Panc1 (cell line): ENCODE measurements at regions not wholly inside any gene's neighbourhood (a gene's known extent, or its start where the extent isn't known, plus 50 kb on each side); places are given as distances from the start of the nearest gene placed in this dataset.
A peak's percentile ranks its signal among the peaks of the same experiment; 100 is the strongest.

ENCODE experiments used
- ATAC-seq: fragments of 200-7000 bp; cut with Tn5 transposase; 2 replicates; pipeline ENCODE4 v1.9.1; 2020; ENCODE audit warnings: mild to moderate bottlenecking, moderate library complexity
- BruUV-seq: library from RNA; stranded (reverse); fragments of 400-500 nt; replicated peaks from 2 replicates; lab custom pipeline; 2021; lab: Mats Ljungman, UMichigan
- CTCF ChIA-PET: fragments of 300-600 bp; sonication (Branson Sonifier 250); formaldehyde crosslinking; loops from one replicate; lab custom pipeline; 2022; ENCODE audit warnings: antibody characterized with exemption; lab: Charles Lee
- POLR2A ChIA-PET: fragments of 300-600 bp; sonication (Branson Sonifier 250); formaldehyde crosslinking; loops from one replicate; lab custom pipeline; 2022; ENCODE audit warnings: antibody characterized with exemption; lab: Charles Lee
- DNase-seq: peaks from one replicate; pipeline ENCODE4 v3.0.0-alpha.2; 2010; ENCODE audit warnings: low read depth, low spot score
- H3K27ac ChIP-seq: 2 replicates; pipeline ENCODE4 v1.5.1; 2011; ENCODE audit warnings: mild to moderate bottlenecking, low read length, inconsistent platforms
- H3K27me3 ChIP-seq: fragments of 200-500 bp; sonication (Bioruptor generic); 2 replicates; pipeline ENCODE4 v1.6.0; 2014; ENCODE audit warnings: low read length, inconsistent platforms; ENCODE audit not compliant: control insufficient read depth, insufficient read depth
- H3K36me3 ChIP-seq: fragments of 200-500 bp; sonication (Bioruptor generic); 2 replicates; pipeline ENCODE4 v1.5.1; 2014; ENCODE audit warnings: inconsistent platforms, mild to moderate bottlenecking, low read length, moderate library complexity; ENCODE audit not compliant: control insufficient read depth, insufficient read depth
- H3K4me1 ChIP-seq: 2 replicates; pipeline ENCODE4 v1.5.1; 2011; ENCODE audit warnings: inconsistent platforms, mild to moderate bottlenecking, low read length, moderate library complexity; ENCODE audit not compliant: control insufficient read depth, insufficient read depth
- H3K4me3 ChIP-seq, 2 experiments: 2 replicates each; pipeline ENCODE4 v1.5.1; 2011 to 2012; ENCODE audit warnings: low read depth in 2 of 2, low read length in 2 of 2, mild to moderate bottlenecking in 2 of 2, inconsistent platforms in 1 of 2, moderate library complexity in 1 of 2
- H3K9me3 ChIP-seq: fragments of 200-500 bp; sonication (Bioruptor generic); 2 replicates; pipeline ENCODE4 v1.5.1; 2014; ENCODE audit warnings: low read depth, mild to moderate bottlenecking, inconsistent platforms, low read length, moderate library complexity; ENCODE audit not compliant: control insufficient read depth, insufficient read depth
- POLR2AphosphoS5 ChIP-seq: IDR thresholded peaks from 2 replicates; pipeline ENCODE4 v1.6.1; 2012; ENCODE audit warnings: mild to moderate bottlenecking, low read depth, low read length, moderate library complexity
- SIN3A ChIP-seq: IDR thresholded peaks from 2 replicates; pipeline ENCODE4 v1.6.1; 2012; ENCODE audit warnings: low read depth, mild to moderate bottlenecking, low read length, moderate library complexity, borderline replicate concordance; ENCODE audit not compliant: insufficient read depth
- TCF7L2 ChIP-seq: IDR thresholded peaks from 2 replicates; pipeline ENCODE4 v1.6.1; 2011; ENCODE audit warnings: mild to moderate bottlenecking, low read depth, low read length, inconsistent platforms
- in situ Hi-C: cut with HindIII; loops from 2 replicates; pipeline ENCODE4 v1.10.0; 2016; ENCODE audit warnings: low sequenced_read_pairs, low pct_unique_long_range_greater_than_20kb
- intact Hi-C: fragments of 100-400 bp; cut with micrococcal nuclease; formaldehyde crosslinking; loops from one replicate; pipeline ENCODE4 v1.10.0; 2022; ENCODE audit not compliant: unreplicated experiment
- TF ChIP-seq, protein P1 (sequence below), 2 experiments: IDR thresholded peaks; 2 replicates each; pipeline ENCODE4 v1.6.1; 2011 to 2012; ENCODE audit warnings: low read depth in 2 of 2, control low read depth in 1 of 2, low read length in 1 of 2, mild to moderate bottlenecking in 1 of 2, moderate library complexity in 1 of 2; ENCODE audit not compliant: insufficient read depth in 1 of 2
- TF ChIP-seq, protein P2 (sequence below): fragments of 450-650 bp; IDR thresholded peaks from 2 replicates; pipeline ENCODE4 v1.5.1; 2017; ENCODE audit warnings: mild to moderate bottlenecking

DNA sequence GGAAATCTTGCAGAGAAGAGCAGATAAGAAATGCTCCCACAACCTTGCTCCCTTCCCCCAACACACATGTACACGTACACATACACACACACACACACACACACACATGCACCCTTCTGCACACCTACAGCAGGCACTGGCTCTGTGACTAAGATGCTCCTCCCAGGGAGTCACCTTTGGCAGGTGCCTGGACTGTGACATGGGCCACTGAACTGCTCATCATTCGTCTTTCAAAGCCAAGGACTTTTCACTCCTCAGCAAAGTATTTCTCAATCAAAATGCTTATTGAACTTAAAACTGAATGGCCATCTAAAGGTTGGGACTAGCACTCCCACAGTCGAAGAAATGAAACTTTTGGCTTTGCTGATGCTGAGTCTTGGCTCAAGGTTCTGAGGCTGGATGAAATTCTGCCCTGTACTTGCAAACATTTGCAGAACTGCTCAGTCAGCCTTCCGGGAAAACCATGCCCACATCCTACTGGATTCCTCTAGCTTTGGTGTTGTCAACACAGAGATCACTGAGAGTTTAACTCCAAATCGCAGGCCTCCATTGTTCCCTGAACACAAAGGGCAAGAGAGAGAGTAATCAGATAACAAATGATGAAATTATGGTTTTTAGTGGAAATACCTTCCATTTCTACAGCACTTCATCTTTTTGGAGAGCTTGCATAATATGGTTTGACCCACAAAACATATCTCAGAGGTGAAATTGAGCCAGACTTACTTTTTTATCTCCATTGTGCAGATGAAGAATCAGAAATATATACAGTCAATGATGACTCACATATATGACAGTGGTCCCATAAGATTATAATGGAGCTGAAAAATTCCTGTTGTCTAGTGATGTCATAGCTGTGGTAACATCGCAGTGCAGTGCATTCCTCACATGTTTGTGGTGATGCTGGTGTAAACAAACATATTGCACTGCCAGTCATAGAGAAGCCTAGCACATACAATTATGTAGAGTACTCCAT, 72.4 kb upstream of the BCAR3 start:
- DNase-seq (peak; percentile 80), ATAC-seq (peak; percentile 79)
- no TSS peak for BruUV-seq
- no peaks in the 10 kb centered on the region for H3K27me3 ChIP-seq
- H3K27ac ChIP-seq, result peak overlapping the region; percentile 75; the same call in 1 of the 2 replicates
- TF ChIP-seq, protein P1, sequence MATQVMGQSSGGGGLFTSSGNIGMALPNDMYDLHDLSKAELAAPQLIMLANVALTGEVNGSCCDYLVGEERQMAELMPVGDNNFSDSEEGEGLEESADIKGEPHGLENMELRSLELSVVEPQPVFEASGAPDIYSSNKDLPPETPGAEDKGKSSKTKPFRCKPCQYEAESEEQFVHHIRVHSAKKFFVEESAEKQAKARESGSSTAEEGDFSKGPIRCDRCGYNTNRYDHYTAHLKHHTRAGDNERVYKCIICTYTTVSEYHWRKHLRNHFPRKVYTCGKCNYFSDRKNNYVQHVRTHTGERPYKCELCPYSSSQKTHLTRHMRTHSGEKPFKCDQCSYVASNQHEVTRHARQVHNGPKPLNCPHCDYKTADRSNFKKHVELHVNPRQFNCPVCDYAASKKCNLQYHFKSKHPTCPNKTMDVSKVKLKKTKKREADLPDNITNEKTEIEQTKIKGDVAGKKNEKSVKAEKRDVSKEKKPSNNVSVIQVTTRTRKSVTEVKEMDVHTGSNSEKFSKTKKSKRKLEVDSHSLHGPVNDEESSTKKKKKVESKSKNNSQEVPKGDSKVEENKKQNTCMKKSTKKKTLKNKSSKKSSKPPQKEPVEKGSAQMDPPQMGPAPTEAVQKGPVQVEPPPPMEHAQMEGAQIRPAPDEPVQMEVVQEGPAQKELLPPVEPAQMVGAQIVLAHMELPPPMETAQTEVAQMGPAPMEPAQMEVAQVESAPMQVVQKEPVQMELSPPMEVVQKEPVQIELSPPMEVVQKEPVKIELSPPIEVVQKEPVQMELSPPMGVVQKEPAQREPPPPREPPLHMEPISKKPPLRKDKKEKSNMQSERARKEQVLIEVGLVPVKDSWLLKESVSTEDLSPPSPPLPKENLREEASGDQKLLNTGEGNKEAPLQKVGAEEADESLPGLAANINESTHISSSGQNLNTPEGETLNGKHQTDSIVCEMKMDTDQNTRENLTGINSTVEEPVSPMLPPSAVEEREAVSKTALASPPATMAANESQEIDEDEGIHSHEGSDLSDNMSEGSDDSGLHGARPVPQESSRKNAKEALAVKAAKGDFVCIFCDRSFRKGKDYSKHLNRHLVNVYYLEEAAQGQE (IDR thresholded peaks at IDR 0.05; ENCODE audit: insufficient read depth in 1 of 2, low read depth in 2 of 2, low read length in 1 of 2), result no peak
- TF ChIP-seq SIN3A (no peak), TCF7L2 (no peak), POLR2AphosphoS5 (no peak)
- TF ChIP-seq, protein P2, sequence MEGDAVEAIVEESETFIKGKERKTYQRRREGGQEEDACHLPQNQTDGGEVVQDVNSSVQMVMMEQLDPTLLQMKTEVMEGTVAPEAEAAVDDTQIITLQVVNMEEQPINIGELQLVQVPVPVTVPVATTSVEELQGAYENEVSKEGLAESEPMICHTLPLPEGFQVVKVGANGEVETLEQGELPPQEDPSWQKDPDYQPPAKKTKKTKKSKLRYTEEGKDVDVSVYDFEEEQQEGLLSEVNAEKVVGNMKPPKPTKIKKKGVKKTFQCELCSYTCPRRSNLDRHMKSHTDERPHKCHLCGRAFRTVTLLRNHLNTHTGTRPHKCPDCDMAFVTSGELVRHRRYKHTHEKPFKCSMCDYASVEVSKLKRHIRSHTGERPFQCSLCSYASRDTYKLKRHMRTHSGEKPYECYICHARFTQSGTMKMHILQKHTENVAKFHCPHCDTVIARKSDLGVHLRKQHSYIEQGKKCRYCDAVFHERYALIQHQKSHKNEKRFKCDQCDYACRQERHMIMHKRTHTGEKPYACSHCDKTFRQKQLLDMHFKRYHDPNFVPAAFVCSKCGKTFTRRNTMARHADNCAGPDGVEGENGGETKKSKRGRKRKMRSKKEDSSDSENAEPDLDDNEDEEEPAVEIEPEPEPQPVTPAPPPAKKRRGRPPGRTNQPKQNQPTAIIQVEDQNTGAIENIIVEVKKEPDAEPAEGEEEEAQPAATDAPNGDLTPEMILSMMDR, result no peak
- no peak overlapping the region for H3K4me3 ChIP-seq
- H3K36me3 ChIP-seq, result no peaks in the 10 kb centered on the region
- peaks cover 34% of the 10 kb centered on the region for H3K4me1 ChIP-seq
- in situ Hi-C loops, result no loop called here
- CTCF ChIA-PET, result no interaction called here
- POLR2A ChIA-PET, result no interaction called here
- H3K9me3 ChIP-seq, result no peaks in the 10 kb centered on the region
- intact Hi-C loops, result no loop called here

DNA sequence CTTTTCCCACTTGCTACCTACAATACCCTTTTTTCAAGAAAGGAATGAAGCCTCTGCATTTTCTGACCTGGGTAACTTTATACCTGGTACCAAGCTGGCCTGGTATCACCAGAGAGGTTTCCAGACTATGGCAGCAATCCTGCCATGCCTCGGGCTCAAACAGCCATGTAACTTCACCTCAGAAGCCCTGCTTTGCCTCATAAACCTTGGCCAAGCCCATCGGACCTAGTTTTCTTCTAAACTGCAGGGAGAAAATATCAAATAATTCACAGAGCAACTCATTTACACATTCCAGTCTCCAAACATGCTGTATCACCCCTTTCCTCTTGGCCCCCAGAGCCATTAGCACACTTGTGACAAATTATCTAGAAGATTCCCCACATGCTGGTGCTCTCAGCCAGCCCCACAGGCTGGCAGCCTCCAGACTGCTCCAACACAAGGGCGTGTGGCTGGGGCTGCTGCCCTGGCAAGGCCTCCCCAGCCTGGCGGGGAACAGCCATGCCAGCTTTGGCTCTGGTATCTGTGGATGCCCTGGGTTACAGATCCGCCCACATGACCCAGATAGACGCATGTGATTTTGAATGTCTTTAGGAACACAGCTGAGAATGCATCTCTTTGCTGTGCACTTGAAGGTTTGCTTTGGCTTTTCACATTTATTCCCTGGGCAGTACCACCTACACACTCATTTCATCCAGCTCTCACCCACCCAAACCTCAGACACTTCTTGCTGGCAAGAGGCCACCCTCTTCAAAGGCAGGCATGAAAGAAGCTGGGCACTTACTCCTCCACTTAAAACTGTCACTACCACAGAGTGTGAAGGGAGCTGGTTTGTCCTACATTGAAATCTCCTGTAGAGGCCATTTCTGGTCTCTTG, 70.0 kb upstream of the BCAR3 start:
- DNase-seq (no peak), ATAC-seq (no peak)
- ChIA-PET POLR2A (no interaction called here), CTCF (no interaction called here)
- H3K4me3 ChIP-seq, result no peak overlapping the region
- peaks cover 26% of the 10 kb centered on the region for H3K4me1 ChIP-seq
- no peaks in the 10 kb centered on the region for H3K36me3 ChIP-seq
- H3K9me3 ChIP-seq, result no peaks in the 10 kb centered on the region
- no peaks in the 10 kb centered on the region for H3K27me3 ChIP-seq
- intact Hi-C loops, result no loop called here
- in situ Hi-C loops, result no loop called here
- TF ChIP-seq POLR2AphosphoS5, result no peak
- TF ChIP-seq, protein P1 (IDR thresholded peaks at IDR 0.05; ENCODE audit: insufficient read depth in 1 of 2, low read depth in 2 of 2, low read length in 1 of 2), result no peak
- TF ChIP-seq, protein P2, result no peak
- no peak for TF ChIP-seq SIN3A
- no peak for TF ChIP-seq TCF7L2
- no TSS peak for BruUV-seq
- H3K27ac ChIP-seq, result peak overlapping the region; percentile 29; the same call in 1 of the 2 replicates
